Trophoblast cell (in vitro differentiated cells and primary cell): ENCODE measurements at regions not wholly inside any gene's neighbourhood (a gene's known extent, or its start where the extent isn't known, plus 50 kb on each side); places are given as distances from the start of the nearest gene placed in this dataset.

ENCODE experiments used
- DNase-seq, 2 donors: peaks; one replicate each; pipeline ENCODE4 v3.0.0-alpha.2; 2016
- H2AFZ ChIP-seq: 2 replicates; pipeline ENCODE4 v1.6.1; 2013; ENCODE audit warnings: low read length, moderate library complexity, mild to moderate bottlenecking; ENCODE audit not compliant: insufficient read depth, poor library complexity
- H2AK5ac ChIP-seq: 2 replicates; pipeline ENCODE4 v1.6.1; 2013; ENCODE audit warnings: mild to moderate bottlenecking, low read length
- H2BK120ac ChIP-seq: 2 replicates; pipeline ENCODE4 v1.6.1; 2013; ENCODE audit warnings: low read length, mild to moderate bottlenecking, moderate library complexity; ENCODE audit not compliant: insufficient read depth, poor library complexity
- H2BK12ac ChIP-seq: 2 replicates; pipeline ENCODE4 v1.6.1; 2013; ENCODE audit warnings: mild to moderate bottlenecking, low read length, moderate library complexity
- H2BK5ac ChIP-seq: 2 replicates; pipeline ENCODE4 v1.6.1; 2013; ENCODE audit warnings: low read length, low read depth, moderate library complexity, mild to moderate bottlenecking; ENCODE audit not compliant: poor library complexity
- H3K14ac ChIP-seq: 2 replicates; pipeline ENCODE4 v1.6.1; 2013; ENCODE audit warnings: mild to moderate bottlenecking, low read length
- H3K18ac ChIP-seq: 2 replicates; pipeline ENCODE4 v1.6.1; 2013; ENCODE audit warnings: mild to moderate bottlenecking, low read length
- H3K23ac ChIP-seq: 2 replicates; pipeline ENCODE4 v1.6.1; 2013; ENCODE audit warnings: low read length
- H3K27ac ChIP-seq: 2 replicates; pipeline ENCODE4 v1.5.1; 2013; ENCODE audit warnings: low read depth, mild to moderate bottlenecking, inconsistent platforms, low read length, moderate library complexity
- H3K27me3 ChIP-seq: 2 replicates; pipeline ENCODE4 v1.6.1; 2013; ENCODE audit warnings: inconsistent platforms, mild to moderate bottlenecking, low read length, moderate library complexity; ENCODE audit not compliant: insufficient read depth
- H3K36me3 ChIP-seq, 2 experiments: 1 replicate in 1 of 2; 2 replicates in 1 of 2; pipeline ENCODE4 v1.6.1; 2013; ENCODE audit warnings: low read length in 2 of 2, mild to moderate bottlenecking in 2 of 2, moderate library complexity in 1 of 2; ENCODE audit not compliant: insufficient read depth in 2 of 2, control insufficient read depth in 1 of 2
- H3K4ac ChIP-seq: 2 replicates; pipeline ENCODE4 v1.6.1; 2013; ENCODE audit warnings: low read depth, mild to moderate bottlenecking, low read length, moderate library complexity
- H3K4me1 ChIP-seq, 2 experiments: 1 replicate in 1 of 2; 2 replicates in 1 of 2; pipeline ENCODE4 v1.6.1; 2013; ENCODE audit warnings: low read length in 2 of 2, mild to moderate bottlenecking in 2 of 2, moderate library complexity in 1 of 2; ENCODE audit not compliant: insufficient read depth in 2 of 2, control insufficient read depth in 1 of 2
- H3K4me2 ChIP-seq: 2 replicates; pipeline ENCODE4 v1.6.1; 2013; ENCODE audit warnings: inconsistent platforms, mild to moderate bottlenecking, low read length, moderate library complexity
- H3K4me3 ChIP-seq: 2 replicates; pipeline ENCODE4 v1.5.1; 2013; ENCODE audit warnings: mild to moderate bottlenecking, low read depth, low read length, inconsistent platforms
- H3K79me1 ChIP-seq: one replicate; pipeline ENCODE4 v1.6.1; 2013; ENCODE audit warnings: low read length
- H3K79me2 ChIP-seq: 2 replicates; pipeline ENCODE4 v1.6.1; 2013; ENCODE audit warnings: low read length, mild to moderate bottlenecking; ENCODE audit not compliant: control insufficient read depth, insufficient read depth, poor library complexity
- H3K9ac ChIP-seq: 2 replicates; pipeline ENCODE4 v1.6.1; 2013; ENCODE audit warnings: mild to moderate bottlenecking, low read length
- H3K9me3 ChIP-seq: 2 replicates; pipeline ENCODE4 v1.6.1; 2013; ENCODE audit warnings: low read depth, mild to moderate bottlenecking, control low read depth, inconsistent platforms, low read length; ENCODE audit not compliant: insufficient read depth
- H4K12ac ChIP-seq: 2 replicates; pipeline ENCODE4 v1.6.1; 2013; ENCODE audit warnings: low read depth, mild to moderate bottlenecking, low read length, moderate library complexity
- H4K8ac ChIP-seq: 2 replicates; pipeline ENCODE4 v1.6.1; 2013; ENCODE audit warnings: low read depth, mild to moderate bottlenecking, low read length, moderate library complexity
- H4K91ac ChIP-seq: one replicate; pipeline ENCODE4 v1.6.1; 2013; ENCODE audit warnings: low read depth, mild to moderate bottlenecking, low read length, moderate library complexity
- WGBS: extraction: QIAGEN DNeasy Blood & Tissue Kit; methylation state at CpG from one replicate; pipeline ENCODE4 v1.1.7; 2013; ENCODE audit warnings: missing lambda C conversion rate; ENCODE audit not compliant: insufficient read length, insufficient coverage; ENCODE audit errors: extremely low coverage; 5-methylcytosine and 5-hydroxymethylcytosine counted together

- no peaks in the 10 kb centered on the region for H3K36me3 ChIP-seq
- H2BK120ac ChIP-seq = no peak overlapping the region
- no peak overlapping the region for H4K8ac ChIP-seq
- peaks cover 4% of the 10 kb centered on the region for H3K27me3 ChIP-seq
- H2BK12ac ChIP-seq = no peak overlapping the region
- no peak overlapping the region for H3K4me3 ChIP-seq
- no CpG with 5 or more reads among the region's 1 CpG for WGBS
- H2AK5ac ChIP-seq = no peak overlapping the region
- H3K18ac ChIP-seq = no peak overlapping the region
- H2BK5ac ChIP-seq = no peak overlapping the region
- H3K23ac ChIP-seq = no peak overlapping the region
- no peak overlapping the region for H3K27ac ChIP-seq
- peaks cover 0 to 1% of the 10 kb centered on the region in 2 experiments for H3K4me1 ChIP-seq
- no peak overlapping the region for H3K14ac ChIP-seq
- H3K4me2 ChIP-seq = no peak overlapping the region
- no peak overlapping the region for H3K4ac ChIP-seq
- H3K9me3 ChIP-seq = no peaks in the 10 kb centered on the region
- no peak overlapping the region for H4K91ac ChIP-seq
- no peak overlapping the region for H2AFZ ChIP-seq
- no peak overlapping the region for H3K9ac ChIP-seq
- H4K12ac ChIP-seq = no peak overlapping the region
- DNase-seq = no peak
- no peaks in the 10 kb centered on the region for H3K79me2 ChIP-seq
- peaks cover 3% of the 10 kb centered on the region for H3K79me1 ChIP-seq
Measured at GRCh38 chr2:176552501-176553135, 283.4 kb downstream of the MTX2 start.

GRCh38 chr2:176553685-176554100 lies 284.5 kb downstream of the MTX2 start:
- Histone ChIP-seq H2AK5ac (no peak overlapping the region), H3K9ac (no peak overlapping the region), H3K4ac (no peak overlapping the region), H3K4me2 (peak overlapping the region; percentile 64), H3K27me3 (peaks cover 4% of the 10 kb centered on the region), H3K18ac (no peak overlapping the region), H3K79me2 (no peaks in the 10 kb centered on the region), H3K4me3 (no peak overlapping the region), H3K14ac (no peak overlapping the region), H2BK12ac (no peak overlapping the region), H4K91ac (no peak overlapping the region), H4K12ac (no peak overlapping the region), H2AFZ (no peak overlapping the region), H2BK5ac (no peak overlapping the region), H3K23ac (no peak overlapping the region), H3K27ac (no peak overlapping the region), H3K4me1 (peaks cover 0 to 1% of the 10 kb centered on the region in 2 experiments), H4K8ac (no peak overlapping the region), H3K9me3 (no peaks in the 10 kb centered on the region), H3K79me1 (peaks cover 3% of the 10 kb centered on the region), H3K36me3 (no peaks in the 10 kb centered on the region), H2BK120ac (no peak overlapping the region)
- no CpG with 5 or more reads among the region's 16 CpGs for WGBS
- no peak for DNase-seq

GRCh38 chr2:176554101-176555048 lies 285.1 kb downstream of the MTX2 start:
- H2AFZ ChIP-seq = peak overlapping the region; percentile 1
- no peak overlapping the region for H2BK120ac ChIP-seq
- peaks cover 4% of the 10 kb centered on the region for H3K27me3 ChIP-seq
- H3K4me2 ChIP-seq = peak overlapping the region; percentile 64
- H3K9ac ChIP-seq = no peak overlapping the region
- no peak overlapping the region for H4K8ac ChIP-seq
- H2BK5ac ChIP-seq = no peak overlapping the region
- H3K4me1 ChIP-seq = peaks cover 0 to 1% of the 10 kb centered on the region in 2 experiments
- peak in 1 of 2 donors; percentile 65 for DNase-seq
- no peak overlapping the region for H3K23ac ChIP-seq
- H3K79me2 ChIP-seq = no peaks in the 10 kb centered on the region
- no peak overlapping the region for H2BK12ac ChIP-seq
- no peaks in the 10 kb centered on the region for H3K9me3 ChIP-seq
- no peak overlapping the region for H4K91ac ChIP-seq
- no CpG with 5 or more reads among the region's 17 CpGs for WGBS
- H3K14ac ChIP-seq = no peak overlapping the region
- no peaks in the 10 kb centered on the region for H3K36me3 ChIP-seq
- no peak overlapping the region for H3K4me3 ChIP-seq
- no peak overlapping the region for H3K27ac ChIP-seq
- H2AK5ac ChIP-seq = no peak overlapping the region
- H3K18ac ChIP-seq = no peak overlapping the region
- no peak overlapping the region for H3K4ac ChIP-seq
- peaks cover 3% of the 10 kb centered on the region for H3K79me1 ChIP-seq
- no peak overlapping the region for H4K12ac ChIP-seq

GRCh38 chr2:176555112-176555511 lies 285.9 kb downstream of the MTX2 start:
- Histone ChIP-seq H3K4ac (no peak overlapping the region), H2AFZ (no peak overlapping the region), H3K27ac (no peak overlapping the region), H2BK120ac (no peak overlapping the region), H2AK5ac (no peak overlapping the region), H3K79me1 (peaks cover 3% of the 10 kb centered on the region), H3K18ac (no peak overlapping the region), H4K91ac (no peak overlapping the region), H3K79me2 (no peaks in the 10 kb centered on the region), H2BK12ac (no peak overlapping the region), H3K9ac (no peak overlapping the region), H3K23ac (no peak overlapping the region), H3K36me3 (no peaks in the 10 kb centered on the region), H3K14ac (no peak overlapping the region), H3K4me3 (no peak overlapping the region), H3K4me2 (no peak overlapping the region), H3K9me3 (no peaks in the 10 kb centered on the region), H3K27me3 (peaks cover 3% of the 10 kb centered on the region), H2BK5ac (no peak overlapping the region), H4K8ac (no peak overlapping the region), H4K12ac (no peak overlapping the region), H3K4me1 (peaks cover 0 to 1% of the 10 kb centered on the region in 2 experiments)
- peak in 1 of 2 donors; percentile 25 for DNase-seq
- no CpG with 5 or more reads among the region's 5 CpGs for WGBS
